ENCODE measurements at regions not wholly inside any gene's neighbourhood (a gene's known extent, or its start where the extent isn't known, plus 50 kb on each side); places are given as distances from the start of the nearest gene placed in this dataset.

GRCh38 chr2:216769626-216770025, 74.3 kb upstream of the IGFBP5 start:
- TF ChIP-seq, protein P1, sequence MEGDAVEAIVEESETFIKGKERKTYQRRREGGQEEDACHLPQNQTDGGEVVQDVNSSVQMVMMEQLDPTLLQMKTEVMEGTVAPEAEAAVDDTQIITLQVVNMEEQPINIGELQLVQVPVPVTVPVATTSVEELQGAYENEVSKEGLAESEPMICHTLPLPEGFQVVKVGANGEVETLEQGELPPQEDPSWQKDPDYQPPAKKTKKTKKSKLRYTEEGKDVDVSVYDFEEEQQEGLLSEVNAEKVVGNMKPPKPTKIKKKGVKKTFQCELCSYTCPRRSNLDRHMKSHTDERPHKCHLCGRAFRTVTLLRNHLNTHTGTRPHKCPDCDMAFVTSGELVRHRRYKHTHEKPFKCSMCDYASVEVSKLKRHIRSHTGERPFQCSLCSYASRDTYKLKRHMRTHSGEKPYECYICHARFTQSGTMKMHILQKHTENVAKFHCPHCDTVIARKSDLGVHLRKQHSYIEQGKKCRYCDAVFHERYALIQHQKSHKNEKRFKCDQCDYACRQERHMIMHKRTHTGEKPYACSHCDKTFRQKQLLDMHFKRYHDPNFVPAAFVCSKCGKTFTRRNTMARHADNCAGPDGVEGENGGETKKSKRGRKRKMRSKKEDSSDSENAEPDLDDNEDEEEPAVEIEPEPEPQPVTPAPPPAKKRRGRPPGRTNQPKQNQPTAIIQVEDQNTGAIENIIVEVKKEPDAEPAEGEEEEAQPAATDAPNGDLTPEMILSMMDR (optimal IDR thresholded peaks at IDR 0.05 in 1 of 3, IDR thresholded peaks at IDR 0.05 in 1 of 3, conservative IDR thresholded peaks at IDR 0.05 in 1 of 3; ENCODE audit: extremely low read depth in 1 of 3, insufficient read depth in 2 of 3, low read length in 3 of 3), result no peak
- TF ChIP-seq EZH2 (IDR thresholded peaks at IDR 0.05; ENCODE audit: low read length), result no peak
